Right atrium auricular region (tissue), 2 donors: ENCODE measurements at regions not wholly inside any gene's neighbourhood (a gene's known extent, or its start where the extent isn't known, plus 50 kb on each side); places are given as distances from the start of the nearest gene placed in this dataset.

Experiments used
- DNase-seq: peaks from one replicate; pipeline ENCODE4 v3.0.0-alpha.2; 2019; ENCODE audit warnings: low spot score
- H3K27ac ChIP-seq, 2 donors: fragments of 200-600 bp; sonication (generic); 1 replicate in 1 of 2; 2 replicates in 1 of 2; pipeline ENCODE4 v1.5.1; 2016 to 2019
- H3K27me3 ChIP-seq, 2 donors: fragments of 200-600 bp; sonication (generic); one replicate each; pipeline versions ENCODE4 v1.5.1 to v1.6.0; 2017 to 2019
- H3K36me3 ChIP-seq: fragments of 200-600 bp; sonication (generic); one replicate; pipeline ENCODE4 v1.5.1; 2016
- H3K4me1 ChIP-seq, 2 donors: fragments of 200-600 bp; sonication (generic); one replicate each; pipeline versions ENCODE4 v1.5.1 to v1.6.0; 2017 to 2019
- H3K4me3 ChIP-seq, 2 donors: fragments of 200-600 bp; sonication (generic); 1 replicate in 1 of 2; 2 replicates in 1 of 2; pipeline ENCODE4 v1.5.1; 2017 to 2019; ENCODE audit warnings: mild to moderate bottlenecking in 1 of 2, moderate library complexity in 1 of 2
- H3K9me3 ChIP-seq, 2 donors: fragments of 200-600 bp; sonication (generic); one replicate each; pipeline ENCODE4 v1.5.1; 2019
- TF ChIP-seq, protein P1 (sequence below), 2 donors: fragments of 200-600 bp; sonication (generic); IDR thresholded peaks; one replicate each; pipeline ENCODE4 v1.5.1; 2019; ENCODE audit warnings: antibody characterized with exemption in 2 of 2

DNA sequence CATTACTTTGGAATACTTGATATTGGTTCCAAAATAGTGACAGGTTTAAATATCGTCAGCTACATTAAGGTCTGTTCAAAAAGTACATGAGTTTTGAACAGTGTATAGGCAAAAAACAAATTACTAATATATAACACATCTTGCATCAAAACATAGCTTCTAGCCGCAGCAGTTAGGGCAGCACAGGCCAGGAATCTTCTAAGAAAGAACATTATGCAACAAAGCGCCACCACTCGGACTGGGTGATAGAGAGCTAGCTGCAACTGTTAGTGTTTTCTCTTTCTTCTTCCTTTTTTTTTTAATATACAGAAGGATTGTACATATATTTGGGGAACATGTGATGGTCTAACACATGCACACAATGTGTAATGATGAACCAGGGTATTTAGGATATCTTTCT lies 504.5 kb downstream of the NR2F1-AS1 start:
- TF ChIP-seq, protein P1, sequence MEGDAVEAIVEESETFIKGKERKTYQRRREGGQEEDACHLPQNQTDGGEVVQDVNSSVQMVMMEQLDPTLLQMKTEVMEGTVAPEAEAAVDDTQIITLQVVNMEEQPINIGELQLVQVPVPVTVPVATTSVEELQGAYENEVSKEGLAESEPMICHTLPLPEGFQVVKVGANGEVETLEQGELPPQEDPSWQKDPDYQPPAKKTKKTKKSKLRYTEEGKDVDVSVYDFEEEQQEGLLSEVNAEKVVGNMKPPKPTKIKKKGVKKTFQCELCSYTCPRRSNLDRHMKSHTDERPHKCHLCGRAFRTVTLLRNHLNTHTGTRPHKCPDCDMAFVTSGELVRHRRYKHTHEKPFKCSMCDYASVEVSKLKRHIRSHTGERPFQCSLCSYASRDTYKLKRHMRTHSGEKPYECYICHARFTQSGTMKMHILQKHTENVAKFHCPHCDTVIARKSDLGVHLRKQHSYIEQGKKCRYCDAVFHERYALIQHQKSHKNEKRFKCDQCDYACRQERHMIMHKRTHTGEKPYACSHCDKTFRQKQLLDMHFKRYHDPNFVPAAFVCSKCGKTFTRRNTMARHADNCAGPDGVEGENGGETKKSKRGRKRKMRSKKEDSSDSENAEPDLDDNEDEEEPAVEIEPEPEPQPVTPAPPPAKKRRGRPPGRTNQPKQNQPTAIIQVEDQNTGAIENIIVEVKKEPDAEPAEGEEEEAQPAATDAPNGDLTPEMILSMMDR (IDR thresholded peaks at IDR 0.05), result no peak
- Histone ChIP-seq H3K9me3 (no peaks in the 10 kb centered on the region), H3K27me3 (no peaks in the 10 kb centered on the region)

DNA sequence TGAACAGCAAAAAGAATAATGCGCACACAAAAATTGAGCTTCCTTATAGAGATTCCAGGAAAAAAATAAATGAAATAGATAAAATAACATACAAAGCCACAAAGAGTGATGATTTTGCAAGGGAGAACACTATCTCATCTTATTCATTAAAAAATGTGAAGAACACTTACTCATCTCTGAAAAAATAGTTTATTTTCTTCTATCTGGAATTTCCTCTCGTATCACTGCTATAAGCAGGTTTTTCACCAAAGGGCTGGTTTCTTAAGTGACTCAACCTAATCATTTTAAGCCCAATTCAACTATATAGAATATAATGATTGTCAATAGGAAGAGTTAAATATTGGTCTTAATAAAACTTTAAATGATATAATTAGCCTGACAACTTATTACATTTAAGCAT lies 504.9 kb downstream of the NR2F1-AS1 start:
- DNase-seq, result no peak
- H3K27me3 ChIP-seq, result no peaks in the 10 kb centered on the region
- no peak overlapping the region for H3K4me3 ChIP-seq
- TF ChIP-seq, protein P1 (IDR thresholded peaks at IDR 0.05), result no peak
- H3K27ac ChIP-seq, result no peak overlapping the region
- H3K36me3 ChIP-seq, result no peaks in the 10 kb centered on the region
- no peaks in the 10 kb centered on the region for H3K9me3 ChIP-seq
- H3K4me1 ChIP-seq, result peaks cover 0 to 14% of the 10 kb centered on the region in 2 donors

More for the DNA sequence above, 504.5 kb downstream of the NR2F1-AS1 start:
- Histone ChIP-seq H3K36me3 (no peaks in the 10 kb centered on the region), H3K4me3 (no peak overlapping the region), H3K4me1 (peaks cover 0 to 14% of the 10 kb centered on the region in 2 donors), H3K27ac (no peak overlapping the region)
- DNase-seq, result no peak

DNA sequence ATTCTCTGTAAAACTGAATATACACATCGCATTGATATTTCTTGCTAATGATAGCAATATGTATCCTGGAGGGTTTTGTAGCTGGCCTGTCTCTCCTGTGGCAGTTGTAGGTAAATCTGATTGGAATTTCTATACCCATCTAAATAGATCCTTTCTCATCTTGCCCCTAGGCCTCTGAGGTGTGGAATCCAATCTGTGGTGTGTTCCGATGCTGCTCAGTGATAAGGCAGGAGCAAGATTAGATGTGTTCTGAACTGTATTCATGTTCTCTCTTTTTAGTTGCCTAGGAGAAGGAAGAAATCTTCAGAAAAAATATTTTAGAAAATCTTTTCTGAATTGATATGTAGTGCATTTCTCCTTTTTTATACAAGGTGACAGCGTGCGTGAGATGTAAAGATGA lies 507.5 kb downstream of the NR2F1-AS1 start:
- no peak for DNase-seq
- Histone ChIP-seq H3K4me3 (no peak overlapping the region), H3K4me1 (peaks cover 0 to 6% of the 10 kb centered on the region in 2 donors), H3K36me3 (no peaks in the 10 kb centered on the region), H3K27ac (no peak overlapping the region), H3K9me3 (no peaks in the 10 kb centered on the region), H3K27me3 (no peaks in the 10 kb centered on the region)
- TF ChIP-seq, protein P1 (IDR thresholded peaks at IDR 0.05), result no peak

DNA sequence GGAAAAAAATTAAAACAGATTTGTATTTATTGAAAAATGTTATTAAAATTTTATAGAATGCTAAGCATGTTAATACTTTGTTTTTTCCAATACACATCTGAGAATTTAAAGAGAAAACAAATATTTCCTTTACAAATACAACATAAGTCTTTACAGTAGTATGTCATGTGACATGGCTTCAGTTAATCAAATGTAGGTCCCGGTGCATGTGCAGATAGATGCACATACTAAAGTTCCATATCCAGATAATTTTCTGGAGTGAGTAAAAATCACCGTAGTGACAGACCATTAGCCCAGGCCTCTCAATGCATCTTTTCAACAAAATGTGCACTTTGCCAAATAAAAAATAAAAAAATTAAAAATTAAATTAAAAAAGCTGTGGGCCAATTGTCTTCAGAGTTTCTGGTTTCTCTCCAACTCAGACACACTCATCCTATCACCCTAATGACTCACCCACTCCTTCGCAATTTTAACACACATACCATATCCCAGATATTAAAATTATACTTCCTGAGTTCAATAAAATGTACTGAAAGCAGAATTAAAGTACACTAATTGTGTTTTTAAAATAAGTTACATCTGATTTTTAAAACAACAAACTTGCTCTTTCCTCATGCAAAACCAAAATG lies 508.1 kb downstream of the NR2F1-AS1 start:
- TF ChIP-seq, protein P1 (IDR thresholded peaks at IDR 0.05), result no peak
- Histone ChIP-seq H3K36me3 (no peaks in the 10 kb centered on the region), H3K27ac (no peak overlapping the region), H3K27me3 (no peaks in the 10 kb centered on the region), H3K9me3 (no peaks in the 10 kb centered on the region), H3K4me1 (peaks cover 0 to under 1% of the 10 kb centered on the region in 2 donors), H3K4me3 (no peak overlapping the region)
- DNase-seq, result no peak

DNA sequence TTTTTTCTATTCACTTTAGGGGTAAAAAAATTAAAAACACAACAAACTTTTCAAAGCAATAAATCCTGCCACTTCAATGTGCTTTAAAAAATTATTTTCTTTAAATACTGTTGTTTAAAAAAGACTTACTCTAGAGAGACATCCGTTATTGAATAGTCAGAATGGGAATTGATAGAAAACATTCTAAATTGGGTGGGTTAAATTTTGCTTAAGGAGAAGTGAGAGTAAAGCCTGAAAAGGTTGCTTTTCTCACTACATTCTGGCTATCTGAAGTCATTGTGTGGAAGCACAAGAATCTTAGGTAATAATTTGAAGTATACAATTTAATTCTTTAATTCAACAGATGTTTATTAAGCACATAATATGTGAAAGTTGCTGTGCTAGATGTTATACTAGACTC lies 509.3 kb downstream of the NR2F1-AS1 start:
- Histone ChIP-seq H3K4me1 (no peaks in the 10 kb centered on the region), H3K9me3 (no peaks in the 10 kb centered on the region), H3K36me3 (no peaks in the 10 kb centered on the region), H3K4me3 (no peak overlapping the region), H3K27ac (no peak overlapping the region), H3K27me3 (no peaks in the 10 kb centered on the region)
- TF ChIP-seq, protein P1 (IDR thresholded peaks at IDR 0.05), result no peak
- no peak for DNase-seq

DNA sequence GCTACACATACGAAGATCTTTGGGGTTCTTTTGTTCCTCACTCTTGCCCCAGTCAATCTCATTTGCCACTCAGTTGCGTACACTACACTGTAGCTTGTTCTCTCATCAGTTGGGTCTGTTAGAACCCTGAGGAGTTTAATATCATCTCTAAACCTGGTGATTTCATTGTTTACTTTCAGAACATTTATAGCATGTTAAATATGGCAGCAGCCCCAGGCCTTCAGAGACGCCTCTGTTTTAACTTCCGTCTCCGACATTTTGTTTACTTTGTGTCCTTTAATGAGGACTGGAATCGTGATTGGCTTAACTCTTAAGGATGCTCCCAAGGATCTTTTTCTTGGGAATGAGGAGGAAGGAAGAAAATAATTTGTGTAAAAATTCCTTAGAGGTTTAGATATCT lies 510.1 kb downstream of the NR2F1-AS1 start:
- DNase-seq, result no peak
- Histone ChIP-seq H3K4me3 (no peak overlapping the region), H3K4me1 (no peaks in the 10 kb centered on the region), H3K36me3 (no peaks in the 10 kb centered on the region), H3K27me3 (no peaks in the 10 kb centered on the region), H3K9me3 (no peaks in the 10 kb centered on the region), H3K27ac (peak overlapping the region in 1 of 2 donors; percentile 19)
- TF ChIP-seq, protein P1 (IDR thresholded peaks at IDR 0.05), result no peak
